ENCODE measurements at regions not wholly inside any gene's neighbourhood (a gene's known extent, or its start where the extent isn't known, plus 50 kb on each side); places are given as distances from the start of the nearest gene placed in this dataset.

GRCh38 chr4:56142088-56142487, 193.3 kb downstream of the CEP135 start:
- TF ChIP-seq, protein P1, sequence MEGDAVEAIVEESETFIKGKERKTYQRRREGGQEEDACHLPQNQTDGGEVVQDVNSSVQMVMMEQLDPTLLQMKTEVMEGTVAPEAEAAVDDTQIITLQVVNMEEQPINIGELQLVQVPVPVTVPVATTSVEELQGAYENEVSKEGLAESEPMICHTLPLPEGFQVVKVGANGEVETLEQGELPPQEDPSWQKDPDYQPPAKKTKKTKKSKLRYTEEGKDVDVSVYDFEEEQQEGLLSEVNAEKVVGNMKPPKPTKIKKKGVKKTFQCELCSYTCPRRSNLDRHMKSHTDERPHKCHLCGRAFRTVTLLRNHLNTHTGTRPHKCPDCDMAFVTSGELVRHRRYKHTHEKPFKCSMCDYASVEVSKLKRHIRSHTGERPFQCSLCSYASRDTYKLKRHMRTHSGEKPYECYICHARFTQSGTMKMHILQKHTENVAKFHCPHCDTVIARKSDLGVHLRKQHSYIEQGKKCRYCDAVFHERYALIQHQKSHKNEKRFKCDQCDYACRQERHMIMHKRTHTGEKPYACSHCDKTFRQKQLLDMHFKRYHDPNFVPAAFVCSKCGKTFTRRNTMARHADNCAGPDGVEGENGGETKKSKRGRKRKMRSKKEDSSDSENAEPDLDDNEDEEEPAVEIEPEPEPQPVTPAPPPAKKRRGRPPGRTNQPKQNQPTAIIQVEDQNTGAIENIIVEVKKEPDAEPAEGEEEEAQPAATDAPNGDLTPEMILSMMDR (conservative IDR thresholded peaks at IDR 0.05; ENCODE audit: low read depth, low read length) = no peak
- TF ChIP-seq EZH2 (IDR thresholded peaks at IDR 0.05; ENCODE audit: borderline replicate concordance, low read depth, low read length, poor library complexity, severe bottlenecking) = no peak
